ENCODE measurements at regions not wholly inside any gene's neighbourhood (a gene's known extent, or its start where the extent isn't known, plus 50 kb on each side); places are given as distances from the start of the nearest gene placed in this dataset.

DNA sequence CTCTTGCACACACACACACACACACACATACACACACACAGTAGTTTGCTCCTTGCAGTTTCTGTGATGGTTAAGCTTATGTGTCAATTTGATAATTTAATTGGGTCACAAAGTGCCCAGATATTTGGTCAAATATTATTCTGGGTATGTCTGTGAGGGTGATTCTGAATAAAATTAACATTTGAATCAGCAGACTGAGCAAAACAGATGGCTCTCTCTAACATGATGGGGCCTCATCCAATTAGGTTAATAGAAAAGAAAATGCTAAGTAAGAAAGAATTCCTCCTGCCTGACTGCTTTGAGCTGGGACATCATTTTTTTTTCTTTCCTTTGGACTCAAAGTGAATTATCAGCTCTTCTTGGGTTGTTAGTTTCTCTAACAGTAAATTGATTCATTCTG is 191.2 kb upstream of the INTU start:
- H3K36me3 ChIP-seq (replicated peaks; ENCODE audit: low read depth, low read length): no peaks in the 10 kb centered on the region
- H3K4me3 ChIP-seq (ENCODE audit: low read length): no peak overlapping the region
- H3K27me3 ChIP-seq (ENCODE audit: low read depth, low read length): no peaks in the 10 kb centered on the region
- H3K79me2 ChIP-seq (ENCODE audit: low read length): no peaks in the 10 kb centered on the region
- no peaks in the 10 kb centered on the region for H3K9me3 ChIP-seq (ENCODE audit: insufficient read depth, low read length)
- H3K4me2 ChIP-seq (ENCODE audit: low read length): no peak overlapping the region
- TF ChIP-seq, protein P1, sequence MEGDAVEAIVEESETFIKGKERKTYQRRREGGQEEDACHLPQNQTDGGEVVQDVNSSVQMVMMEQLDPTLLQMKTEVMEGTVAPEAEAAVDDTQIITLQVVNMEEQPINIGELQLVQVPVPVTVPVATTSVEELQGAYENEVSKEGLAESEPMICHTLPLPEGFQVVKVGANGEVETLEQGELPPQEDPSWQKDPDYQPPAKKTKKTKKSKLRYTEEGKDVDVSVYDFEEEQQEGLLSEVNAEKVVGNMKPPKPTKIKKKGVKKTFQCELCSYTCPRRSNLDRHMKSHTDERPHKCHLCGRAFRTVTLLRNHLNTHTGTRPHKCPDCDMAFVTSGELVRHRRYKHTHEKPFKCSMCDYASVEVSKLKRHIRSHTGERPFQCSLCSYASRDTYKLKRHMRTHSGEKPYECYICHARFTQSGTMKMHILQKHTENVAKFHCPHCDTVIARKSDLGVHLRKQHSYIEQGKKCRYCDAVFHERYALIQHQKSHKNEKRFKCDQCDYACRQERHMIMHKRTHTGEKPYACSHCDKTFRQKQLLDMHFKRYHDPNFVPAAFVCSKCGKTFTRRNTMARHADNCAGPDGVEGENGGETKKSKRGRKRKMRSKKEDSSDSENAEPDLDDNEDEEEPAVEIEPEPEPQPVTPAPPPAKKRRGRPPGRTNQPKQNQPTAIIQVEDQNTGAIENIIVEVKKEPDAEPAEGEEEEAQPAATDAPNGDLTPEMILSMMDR (IDR thresholded peaks at IDR 0.05; ENCODE audit: low read depth, low read length): no peak
- TF ChIP-seq EZH2phosphoT487 (IDR thresholded peaks at IDR 0.05; ENCODE audit: low read depth): no peak
- no peak overlapping the region for H2AFZ ChIP-seq (ENCODE audit: low read depth, low read length)
- no peaks in the 10 kb centered on the region for H3K4me1 ChIP-seq (ENCODE audit: low read length)
- no peak overlapping the region for H3K27ac ChIP-seq (ENCODE audit: low read length)
- H4K20me1 ChIP-seq (ENCODE audit: insufficient read depth, low read length): no peaks in the 10 kb centered on the region
- no peak overlapping the region for H3K9ac ChIP-seq (ENCODE audit: low read length)

DNA sequence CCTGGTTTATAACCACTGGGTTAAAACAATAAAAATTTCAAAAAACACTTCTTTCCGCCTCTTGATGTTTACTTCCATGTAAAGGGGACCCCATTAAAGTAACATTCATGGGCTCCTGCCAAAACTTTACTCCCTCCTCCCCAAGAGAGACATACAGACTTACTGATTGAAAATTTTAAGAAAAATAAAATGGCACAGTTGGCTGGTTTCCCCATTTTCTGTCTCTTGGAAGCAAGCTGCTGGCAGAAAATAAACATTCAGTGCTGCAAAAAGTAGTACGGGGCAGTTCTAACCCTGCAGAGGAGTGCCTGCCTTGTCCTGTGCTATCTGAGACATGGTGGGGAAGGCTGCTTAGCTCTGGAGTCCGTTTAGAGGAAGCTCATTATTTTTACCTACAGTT is 187.3 kb upstream of the INTU start:
- no peaks in the 10 kb centered on the region for H3K9me3 ChIP-seq (ENCODE audit: insufficient read depth, low read length)
- no peak for TF ChIP-seq EZH2phosphoT487 (IDR thresholded peaks at IDR 0.05; ENCODE audit: low read depth)
- TF ChIP-seq, protein P1 (IDR thresholded peaks at IDR 0.05; ENCODE audit: low read depth, low read length): no peak
- H3K4me3 ChIP-seq (ENCODE audit: low read length): no peak overlapping the region
- no peaks in the 10 kb centered on the region for H3K36me3 ChIP-seq (replicated peaks; ENCODE audit: low read depth, low read length)
- H3K27ac ChIP-seq (ENCODE audit: low read length): no peak overlapping the region
- H3K79me2 ChIP-seq (ENCODE audit: low read length): no peaks in the 10 kb centered on the region
- no peaks in the 10 kb centered on the region for H3K4me1 ChIP-seq (ENCODE audit: low read length)
- H3K27me3 ChIP-seq (ENCODE audit: low read depth, low read length): no peaks in the 10 kb centered on the region
- H3K9ac ChIP-seq (ENCODE audit: low read length): no peak overlapping the region
- H4K20me1 ChIP-seq (ENCODE audit: insufficient read depth, low read length): no peaks in the 10 kb centered on the region
- no peak overlapping the region for H2AFZ ChIP-seq (ENCODE audit: low read depth, low read length)
- no peak overlapping the region for H3K4me2 ChIP-seq (ENCODE audit: low read length)

DNA sequence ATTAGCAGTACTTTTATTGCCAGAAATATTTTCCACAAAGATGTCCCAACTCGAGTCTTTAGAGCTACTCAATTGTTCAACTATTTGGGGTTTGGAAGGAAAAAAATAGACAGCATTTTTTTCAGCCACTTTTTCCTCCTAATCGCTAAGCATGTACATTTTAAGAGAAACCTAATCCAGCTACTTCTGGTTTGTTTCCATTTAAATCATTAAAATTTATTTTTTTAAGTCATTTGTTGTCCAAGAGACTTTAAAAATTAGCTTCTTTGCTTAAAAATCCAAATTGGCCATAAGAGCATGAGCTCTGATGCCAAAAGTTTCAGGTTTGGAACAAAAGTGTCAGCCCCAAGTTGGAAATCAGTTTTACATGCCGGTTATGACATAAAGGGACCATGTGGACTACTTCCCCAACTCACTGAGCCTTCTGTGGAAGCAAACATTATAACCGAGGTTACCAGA is 186.3 kb upstream of the INTU start:
- Histone ChIP-seq H3K9me3 (ENCODE audit: insufficient read depth, low read length) (no peaks in the 10 kb centered on the region), H3K27ac (ENCODE audit: low read length) (no peak overlapping the region), H3K4me2 (ENCODE audit: low read length) (no peak overlapping the region), H4K20me1 (ENCODE audit: insufficient read depth, low read length) (no peaks in the 10 kb centered on the region), H3K27me3 (ENCODE audit: low read depth, low read length) (no peaks in the 10 kb centered on the region), H3K4me3 (ENCODE audit: low read length) (no peak overlapping the region), H3K9ac (ENCODE audit: low read length) (no peak overlapping the region), H3K79me2 (ENCODE audit: low read length) (no peaks in the 10 kb centered on the region), H3K4me1 (ENCODE audit: low read length) (no peaks in the 10 kb centered on the region), H3K36me3 (replicated peaks; ENCODE audit: low read depth, low read length) (no peaks in the 10 kb centered on the region), H2AFZ (ENCODE audit: low read depth, low read length) (no peak overlapping the region)
- TF ChIP-seq, protein P1 (IDR thresholded peaks at IDR 0.05; ENCODE audit: low read depth, low read length): no peak
- TF ChIP-seq EZH2phosphoT487 (IDR thresholded peaks at IDR 0.05; ENCODE audit: low read depth): no peak

DNA sequence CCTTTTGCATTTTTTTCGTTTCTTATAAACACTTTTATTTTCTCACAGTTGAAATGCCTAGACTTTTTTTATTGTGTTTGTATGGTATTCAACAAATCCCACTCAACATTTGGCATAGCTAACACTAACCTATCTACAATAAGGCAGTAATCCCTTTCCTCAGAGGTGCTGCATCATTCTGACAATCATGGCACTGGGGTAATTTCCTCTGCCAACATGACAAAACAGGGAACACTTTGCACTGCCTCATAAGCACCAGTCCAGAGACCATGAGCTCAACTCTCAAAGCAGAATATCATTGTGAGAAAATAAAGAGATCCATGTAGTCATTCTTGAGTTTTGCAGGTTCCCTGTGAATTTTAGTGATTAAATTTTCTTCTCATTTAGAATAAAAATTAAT is 183.8 kb upstream of the INTU start:
- no peaks in the 10 kb centered on the region for H3K9me3 ChIP-seq (ENCODE audit: insufficient read depth, low read length)
- H2AFZ ChIP-seq (ENCODE audit: low read depth, low read length): no peak overlapping the region
- no peak overlapping the region for H3K27ac ChIP-seq (ENCODE audit: low read length)

More for the DNA sequence above, 183.8 kb upstream of the INTU start:
- Histone ChIP-seq H3K4me2 (ENCODE audit: low read length) (no peak overlapping the region), H3K36me3 (replicated peaks; ENCODE audit: low read depth, low read length) (no peaks in the 10 kb centered on the region), H4K20me1 (ENCODE audit: insufficient read depth, low read length) (no peaks in the 10 kb centered on the region), H3K4me1 (ENCODE audit: low read length) (no peaks in the 10 kb centered on the region), H3K27me3 (ENCODE audit: low read depth, low read length) (no peaks in the 10 kb centered on the region), H3K79me2 (ENCODE audit: low read length) (no peaks in the 10 kb centered on the region), H3K9ac (ENCODE audit: low read length) (no peak overlapping the region), H3K4me3 (ENCODE audit: low read length) (no peak overlapping the region)
- no peak for TF ChIP-seq EZH2phosphoT487 (IDR thresholded peaks at IDR 0.05; ENCODE audit: low read depth)
- TF ChIP-seq, protein P1 (IDR thresholded peaks at IDR 0.05; ENCODE audit: low read depth, low read length): no peak
